ENCODE measurements at regions not wholly inside any gene's neighbourhood (a gene's known extent, or its start where the extent isn't known, plus 50 kb on each side); places are given as distances from the start of the nearest gene placed in this dataset.
"Not testable (repeated sequence)": the region's sequence is repeated elsewhere in the genome, so short reads cannot be mapped to it uniquely, and the experiment has no call there.

GRCh38 chr1:88324899-88325298 is 359.2 kb upstream of the PKN2 start:
- FAIRE-seq (no peak), DNase-seq (ENCODE audit: low spot score) (no peak)

- FAIRE-seq, result peak; percentile 23
Observed at GRCh38 chr1:88327391-88328267, 356.4 kb upstream of the PKN2 start.

GRCh38 chr1:88330201-88330600 is 353.9 kb upstream of the PKN2 start:
- no peak for DNase-seq (ENCODE audit: low spot score)
- no peak for FAIRE-seq

More at GRCh38 chr1:88327391-88328267, 356.4 kb upstream of the PKN2 start:
- DNase-seq (ENCODE audit: low spot score), result peak; percentile 78

- DNase-seq (ENCODE audit: low spot score) (no peak), FAIRE-seq (no peak)
Observed at GRCh38 chr1:88333086-88333695, 350.9 kb upstream of the PKN2 start.

- DNase-seq (ENCODE audit: low spot score), result peak; percentile 12
- FAIRE-seq, result no peak
Observed at GRCh38 chr1:88341447-88341846, 342.6 kb upstream of the PKN2 start.

- FAIRE-seq; DNase-seq (ENCODE audit: low spot score): not testable (repeated sequence)
Observed at GRCh38 chr1:88342081-88342480, 342.0 kb upstream of the PKN2 start.

GRCh38 chr1:88350648-88351047 is 333.4 kb upstream of the PKN2 start:
- FAIRE-seq, result no peak
- DNase-seq (ENCODE audit: low spot score), result no peak

- no peak for FAIRE-seq
Observed at GRCh38 chr1:88351960-88352359, 332.1 kb upstream of the PKN2 start.

GRCh38 chr1:88354256-88354655 is 329.8 kb upstream of the PKN2 start:
- FAIRE-seq (no peak), DNase-seq (ENCODE audit: low spot score) (no peak)

More at GRCh38 chr1:88351960-88352359, 332.1 kb upstream of the PKN2 start:
- DNase-seq (ENCODE audit: low spot score), result no peak

GRCh38 chr1:88357729-88358128 is 326.3 kb upstream of the PKN2 start:
- DNase-seq (ENCODE audit: low spot score), result no peak
- FAIRE-seq, result no peak

- no peak for FAIRE-seq
- DNase-seq (ENCODE audit: low spot score), result no peak
Observed at GRCh38 chr1:88371436-88372023, 312.5 kb upstream of the PKN2 start.

GRCh38 chr1:88375977-88376376 is 308.1 kb upstream of the PKN2 start:
- no peak for FAIRE-seq
- DNase-seq (ENCODE audit: low spot score), result no peak

GRCh38 chr1:88376421-88376820 is 307.7 kb upstream of the PKN2 start:
- FAIRE-seq (no peak), DNase-seq (ENCODE audit: low spot score) (no peak)

- DNase-seq (ENCODE audit: low spot score) (no peak), FAIRE-seq (no peak)
Observed at GRCh38 chr1:88378560-88378959, 305.5 kb upstream of the PKN2 start.

GRCh38 chr1:88394958-88395357 is 289.1 kb upstream of the PKN2 start:
- FAIRE-seq (no peak), DNase-seq (ENCODE audit: low spot score) (no peak)

- DNase-seq (ENCODE audit: low spot score), result no peak
- FAIRE-seq, result no peak
Observed at GRCh38 chr1:88398338-88398737, 285.7 kb upstream of the PKN2 start.

GRCh38 chr1:88399690-88400089 is 284.4 kb upstream of the PKN2 start:
- no peak for FAIRE-seq
- DNase-seq (ENCODE audit: low spot score), result no peak

GRCh38 chr1:88401313-88401712 is 282.8 kb upstream of the PKN2 start:
- DNase-seq (ENCODE audit: low spot score), result no peak
- FAIRE-seq, result no peak

GRCh38 chr1:88404582-88404981 is 279.5 kb upstream of the PKN2 start:
- DNase-seq (ENCODE audit: low spot score), result no peak
- no peak for FAIRE-seq

GRCh38 chr1:88407248-88407647 is 276.8 kb upstream of the PKN2 start:
- DNase-seq (ENCODE audit: low spot score) (no peak), FAIRE-seq (no peak)

GRCh38 chr1:88421997-88422396 is 262.1 kb upstream of the PKN2 start:
- DNase-seq (ENCODE audit: low spot score) (no peak), FAIRE-seq (no peak)

- DNase-seq (ENCODE audit: low spot score) (no peak), FAIRE-seq (no peak)
Observed at GRCh38 chr1:88433556-88433955, 250.5 kb upstream of the PKN2 start.
